ENCODE measurements at regions not wholly inside any gene's neighbourhood (a gene's known extent, or its start where the extent isn't known, plus 50 kb on each side); places are given as distances from the start of the nearest gene placed in this dataset.

- no peak for DNase-seq
Measured at GRCh38 chr20:50314678-50315335, 124.2 kb downstream of the CEBPB start.

GRCh38 chr20:50315586-50316551 is 125.2 kb downstream of the CEBPB start:
- DNase-seq: no peak

GRCh38 chr20:50317116-50317515 is 126.5 kb downstream of the CEBPB start:
- DNase-seq: no peak

- no peak for DNase-seq
Measured at GRCh38 chr20:50317609-50318008, 127.0 kb downstream of the CEBPB start.

- DNase-seq: no peak
Measured at GRCh38 chr20:50318710-50319109, 128.1 kb downstream of the CEBPB start.

GRCh38 chr20:50320005-50320900 is 129.6 kb downstream of the CEBPB start:
- no peak for DNase-seq

- DNase-seq: no peak
Measured at GRCh38 chr20:50320901-50321796, 130.5 kb downstream of the CEBPB start.

GRCh38 chr20:50321797-50322480 is 131.3 kb downstream of the CEBPB start:
- DNase-seq: no peak

GRCh38 chr20:50322703-50323131 is 132.1 kb downstream of the CEBPB start:
- no peak for DNase-seq

GRCh38 chr20:50323209-50323608 is 132.6 kb downstream of the CEBPB start:
- DNase-seq: no peak

- DNase-seq: no peak
Measured at GRCh38 chr20:50323777-50324775, 133.4 kb downstream of the CEBPB start.

- DNase-seq: no peak
Measured at GRCh38 chr20:50325215-50325614, 134.6 kb downstream of the CEBPB start.

- DNase-seq: no peak
Measured at GRCh38 chr20:50325651-50326050, 135.0 kb downstream of the CEBPB start.

GRCh38 chr20:50327666-50328065 is 137.0 kb downstream of the CEBPB start:
- DNase-seq: no peak

- DNase-seq: no peak
Measured at GRCh38 chr20:50328222-50328979, 137.8 kb downstream of the CEBPB start.

- DNase-seq: no peak
Measured at GRCh38 chr20:50328996-50329898, 138.6 kb downstream of the CEBPB start.

GRCh38 chr20:50329981-50330503 is 139.4 kb downstream of the CEBPB start:
- DNase-seq: no peak

Measured in NCI-H1092 (cell line).